ENCODE measurements at regions not wholly inside any gene's neighbourhood (a gene's known extent, or its start where the extent isn't known, plus 50 kb on each side); places are given as distances from the start of the nearest gene placed in this dataset.

- TF ChIP-seq CTCF (IDR thresholded peaks at IDR 0.05) (no peak), EZH2 (IDR thresholded peaks at IDR 0.05; ENCODE audit: borderline replicate concordance, insufficient read depth, low read depth, low read length, poor library complexity, severe bottlenecking) (no peak)
These were observed 600.0 kb downstream of the NR2F1-AS1 start for GRCh38 chr5:92981001-92981400.

Measured in B cell (primary cell).